ENCODE measurements at regions not wholly inside any gene's neighbourhood (a gene's known extent, or its start where the extent isn't known, plus 50 kb on each side); places are given as distances from the start of the nearest gene placed in this dataset.

DNA sequence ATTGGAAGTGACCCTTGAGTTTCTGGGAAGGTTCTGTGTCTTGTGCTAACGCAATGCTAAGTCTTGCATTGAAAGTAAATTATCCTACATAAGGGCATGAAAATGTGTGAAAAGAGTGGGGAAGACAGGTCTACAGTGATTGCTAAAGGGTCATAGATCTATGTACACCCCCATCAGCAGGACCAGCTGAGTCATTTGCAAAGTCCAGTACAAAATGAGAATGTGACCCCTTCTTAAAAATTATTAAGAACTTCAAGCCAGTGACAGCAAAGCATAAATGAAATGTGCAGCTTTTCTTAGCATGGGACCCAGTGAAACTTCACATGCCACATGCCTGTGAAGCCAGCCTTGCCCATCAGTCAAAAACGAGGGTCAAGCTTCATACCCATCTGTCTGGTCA lies 640.7 kb upstream of the MKI67 start:
- TF ChIP-seq, protein P1, sequence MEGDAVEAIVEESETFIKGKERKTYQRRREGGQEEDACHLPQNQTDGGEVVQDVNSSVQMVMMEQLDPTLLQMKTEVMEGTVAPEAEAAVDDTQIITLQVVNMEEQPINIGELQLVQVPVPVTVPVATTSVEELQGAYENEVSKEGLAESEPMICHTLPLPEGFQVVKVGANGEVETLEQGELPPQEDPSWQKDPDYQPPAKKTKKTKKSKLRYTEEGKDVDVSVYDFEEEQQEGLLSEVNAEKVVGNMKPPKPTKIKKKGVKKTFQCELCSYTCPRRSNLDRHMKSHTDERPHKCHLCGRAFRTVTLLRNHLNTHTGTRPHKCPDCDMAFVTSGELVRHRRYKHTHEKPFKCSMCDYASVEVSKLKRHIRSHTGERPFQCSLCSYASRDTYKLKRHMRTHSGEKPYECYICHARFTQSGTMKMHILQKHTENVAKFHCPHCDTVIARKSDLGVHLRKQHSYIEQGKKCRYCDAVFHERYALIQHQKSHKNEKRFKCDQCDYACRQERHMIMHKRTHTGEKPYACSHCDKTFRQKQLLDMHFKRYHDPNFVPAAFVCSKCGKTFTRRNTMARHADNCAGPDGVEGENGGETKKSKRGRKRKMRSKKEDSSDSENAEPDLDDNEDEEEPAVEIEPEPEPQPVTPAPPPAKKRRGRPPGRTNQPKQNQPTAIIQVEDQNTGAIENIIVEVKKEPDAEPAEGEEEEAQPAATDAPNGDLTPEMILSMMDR (IDR thresholded peaks at IDR 0.05; ENCODE audit: borderline replicate concordance, extremely low read depth, low read length, poor library complexity, severe bottlenecking), result no peak
- TF ChIP-seq EZH2 (IDR thresholded peaks at IDR 0.05; ENCODE audit: borderline replicate concordance, low read depth, low read length, severe bottlenecking), result no peak
